H9 (cell line): ENCODE measurements at regions not wholly inside any gene's neighbourhood (a gene's known extent, or its start where the extent isn't known, plus 50 kb on each side); places are given as distances from the start of the nearest gene placed in this dataset.

Experiments
- DNase-seq: peaks from one replicate; pipeline ENCODE4 v3.0.0-alpha.2; 2017
- H2AFZ ChIP-seq: one replicate; pipeline ENCODE4 v1.6.1; 2013; ENCODE audit warnings: mild to moderate bottlenecking, low read length, control low read depth, moderate library complexity
- H2AK5ac ChIP-seq: 2 replicates; pipeline ENCODE4 v1.6.1; 2013; ENCODE audit warnings: low read length, control low read depth, mixed read lengths; ENCODE audit not compliant: insufficient read length
- H2BK120ac ChIP-seq: one replicate; pipeline ENCODE4 v1.6.1; 2013; ENCODE audit warnings: low read depth, mild to moderate bottlenecking, low read length, control low read depth, inconsistent platforms; ENCODE audit not compliant: poor library complexity, severe bottlenecking
- H2BK12ac ChIP-seq: 2 replicates; pipeline ENCODE4 v1.6.1; 2013; ENCODE audit warnings: low read length, control low read depth, mixed read lengths, low read depth; ENCODE audit not compliant: insufficient read length
- H2BK15ac ChIP-seq: 2 replicates; pipeline ENCODE4 v1.6.1; 2013; ENCODE audit warnings: low read depth, low read length, control low read depth
- H2BK20ac ChIP-seq: one replicate; pipeline ENCODE4 v1.6.1; 2013; ENCODE audit warnings: low read depth, mild to moderate bottlenecking, low read length, control low read depth, inconsistent platforms; ENCODE audit not compliant: poor library complexity, severe bottlenecking
- H2BK5ac ChIP-seq: 2 replicates; pipeline ENCODE4 v1.6.1; 2013; ENCODE audit warnings: low read length, control low read depth, mixed read lengths; ENCODE audit not compliant: insufficient read length
- H3K14ac ChIP-seq: 2 replicates; pipeline ENCODE4 v1.6.1; 2013; ENCODE audit warnings: low read length, control low read depth; ENCODE audit not compliant: insufficient read depth
- H3K18ac ChIP-seq: 2 replicates; pipeline ENCODE4 v1.6.1; 2013; ENCODE audit warnings: low read depth, mild to moderate bottlenecking, mixed read lengths, low read length, control low read depth; ENCODE audit not compliant: insufficient read length
- H3K23ac ChIP-seq: 2 replicates; pipeline ENCODE4 v1.6.1; 2013; ENCODE audit warnings: low read length, control low read depth, mixed read lengths, low read depth; ENCODE audit not compliant: insufficient read length
- H3K23me2 ChIP-seq: 2 replicates; pipeline ENCODE4 v1.6.1; 2013; ENCODE audit warnings: low read depth, mild to moderate bottlenecking, mixed read lengths, low read length, control low read depth; ENCODE audit not compliant: insufficient read length, poor library complexity, severe bottlenecking
- H3K27ac ChIP-seq: 2 replicates; pipeline ENCODE4 v1.5.1; 2013; ENCODE audit warnings: low read length, control low read depth, mixed read lengths, low read depth; ENCODE audit not compliant: insufficient read length
- H3K27me3 ChIP-seq: 2 replicates; pipeline ENCODE4 v1.6.1; 2013; ENCODE audit warnings: low read length, control low read depth, inconsistent platforms; ENCODE audit not compliant: insufficient read depth
- H3K4ac ChIP-seq: 2 replicates; pipeline ENCODE4 v1.6.1; 2013; ENCODE audit warnings: low read depth, mild to moderate bottlenecking, control low read depth, inconsistent platforms, low read length, moderate library complexity
- H3K4me1 ChIP-seq: 2 replicates; pipeline ENCODE4 v1.6.1; 2013; ENCODE audit warnings: low read length, control low read depth, inconsistent platforms; ENCODE audit not compliant: insufficient read depth
- H3K4me2 ChIP-seq: 2 replicates; pipeline ENCODE4 v1.6.1; 2013; ENCODE audit warnings: low read length, control low read depth, mixed read lengths; ENCODE audit not compliant: insufficient read length, insufficient read depth
- H3K56ac ChIP-seq: 2 replicates; pipeline ENCODE4 v1.6.1; 2013; ENCODE audit warnings: low read depth, mild to moderate bottlenecking, mixed read lengths, low read length, control low read depth; ENCODE audit not compliant: insufficient read length
- H3K79me1 ChIP-seq: 2 replicates; pipeline ENCODE4 v1.6.1; 2013; ENCODE audit warnings: low read depth, mild to moderate bottlenecking, moderate library complexity, low read length, control low read depth, inconsistent platforms; ENCODE audit not compliant: insufficient read depth, poor library complexity, severe bottlenecking
- H3K79me2 ChIP-seq: 2 replicates; pipeline ENCODE4 v1.6.1; 2013; ENCODE audit warnings: low read length, control low read depth, inconsistent platforms; ENCODE audit not compliant: insufficient read depth
- H3K9ac ChIP-seq: 2 replicates; pipeline ENCODE4 v1.6.1; 2013; ENCODE audit warnings: low read length, control low read depth, mixed read lengths; ENCODE audit not compliant: insufficient read length; ENCODE audit errors: extremely low read depth
- H3K9me3 ChIP-seq: one replicate; pipeline ENCODE4 v1.6.1; 2013; ENCODE audit warnings: low read depth, low read length, inconsistent platforms; ENCODE audit not compliant: control insufficient read depth
- H3T11ph ChIP-seq: one replicate; pipeline ENCODE4 v1.6.1; 2013; ENCODE audit warnings: mild to moderate bottlenecking, low read length, control low read depth, inconsistent platforms
- H4K20me1 ChIP-seq: one replicate; pipeline ENCODE4 v1.6.1; 2013; ENCODE audit not compliant: control insufficient read depth, insufficient read length, insufficient read depth
- H4K5ac ChIP-seq: 2 replicates; pipeline ENCODE4 v1.6.1; 2013; ENCODE audit warnings: low read depth, mild to moderate bottlenecking, mixed read lengths, low read length, control low read depth; ENCODE audit not compliant: insufficient read length
- H4K8ac ChIP-seq: replicated peaks from 2 replicates; pipeline ENCODE4 v1.6.1; 2013; ENCODE audit warnings: low read length, control low read depth, mixed read lengths, low read depth; ENCODE audit not compliant: insufficient read length
- H4K91ac ChIP-seq: 2 replicates; pipeline ENCODE4 v1.6.1; 2013; ENCODE audit warnings: low read depth, mild to moderate bottlenecking, moderate library complexity, mixed read lengths, low read length, control low read depth; ENCODE audit not compliant: insufficient read length
- H3K27ac Mint-ChIP-seq, 3 experiments: 2 replicates in 2 of 3; 3 replicates in 1 of 3; pipeline ENCODE4 v1.8.0; 2020 to 2021; ENCODE audit warnings: mixed read lengths in 3 of 3, mild to moderate bottlenecking in 1 of 3, moderate library complexity in 1 of 3
- H3K27me3 Mint-ChIP-seq: 2 replicates; pipeline ENCODE4 v1.8.0; 2021; ENCODE audit warnings: low read depth, mild to moderate bottlenecking, moderate library complexity, mixed read lengths
- H3K36me3 Mint-ChIP-seq, 3 experiments: 2 replicates in 2 of 3; 3 replicates in 1 of 3; pipeline ENCODE4 v1.8.0; 2020 to 2021; ENCODE audit warnings: low read depth in 3 of 3, mixed read lengths in 3 of 3; ENCODE audit not compliant: insufficient read depth in 1 of 3
- H3K4me1 Mint-ChIP-seq, 2 experiments: 2 replicates each; pipeline ENCODE4 v1.8.0; 2020; ENCODE audit warnings: mixed read lengths in 2 of 2
- H3K4me3 Mint-ChIP-seq, 2 experiments: 2 replicates in 1 of 2; 3 replicates in 1 of 2; pipeline ENCODE4 v1.8.0; 2020 to 2021; ENCODE audit warnings: mild to moderate bottlenecking in 2 of 2, mixed read lengths in 2 of 2, moderate library complexity in 1 of 2
- H3K9me3 Mint-ChIP-seq, 2 experiments: 2 replicates in 1 of 2; 3 replicates in 1 of 2; pipeline ENCODE4 v1.8.0; 2020; ENCODE audit warnings: mild to moderate bottlenecking in 2 of 2, mixed read lengths in 2 of 2, moderate library complexity in 1 of 2
- CTCF ChIP-seq: fragments of 200-600 bp; sonication (generic); conservative IDR thresholded peaks from 3 replicates; pipeline ENCODE4 v1.8.0; 2021; ENCODE audit warnings: antibody characterized with exemption, mild to moderate bottlenecking
- WGBS: extraction: QIAGEN DNeasy Blood & Tissue Kit; methylation state at CpG from one replicate; pipeline ENCODE4 v1.1.7; 2013; ENCODE audit warnings: missing lambda C conversion rate, low lambda C conversion rate, mixed read lengths; ENCODE audit not compliant: insufficient read length; ENCODE audit errors: extremely low coverage; 5-methylcytosine and 5-hydroxymethylcytosine counted together

GRCh38 chr4:66590488-66591215 lies 920.4 kb upstream of the EPHA5 start:
- Histone ChIP-seq H3K18ac (no peak overlapping the region), H3K4me2 (no peak overlapping the region), H3K27ac (no peak overlapping the region), H3K23me2 (no peaks in the 10 kb centered on the region), H4K5ac (no peak overlapping the region), H4K91ac (no peak overlapping the region), H2BK20ac (no peak overlapping the region), H3K14ac (no peak overlapping the region), H3K27me3 (no peaks in the 10 kb centered on the region), H4K8ac (no peak overlapping the region), H3K9ac (no peak overlapping the region), H3K79me1 (no peaks in the 10 kb centered on the region), H2BK5ac (no peak overlapping the region), H3T11ph (no peak overlapping the region), H3K4ac (no peak overlapping the region), H3K23ac (no peak overlapping the region), H2AK5ac (no peak overlapping the region), H2BK120ac (no peak overlapping the region), H3K56ac (no peak overlapping the region), H4K20me1 (no peaks in the 10 kb centered on the region), H3K79me2 (no peaks in the 10 kb centered on the region), H2BK15ac (no peak overlapping the region), H2BK12ac (no peak overlapping the region), H3K4me1 (no peaks in the 10 kb centered on the region), H2AFZ (no peak overlapping the region), H3K9me3 (no peaks in the 10 kb centered on the region)
- no peaks in the 10 kb centered on the region for H3K36me3 Mint-ChIP-seq
- WGBS: no CpG with 5 or more reads among the region's 1 CpG
- H3K27me3 Mint-ChIP-seq: no peaks in the 10 kb centered on the region; the same call in 1 of the 2 replicates
- TF ChIP-seq CTCF: no peak
- no peaks in the 10 kb centered on the region for H3K9me3 Mint-ChIP-seq
- no peak overlapping the region for H3K27ac Mint-ChIP-seq
- peaks cover 2 to 3% of the 10 kb centered on the region in 2 experiments; a peak in 3 of 4 replicates for H3K4me1 Mint-ChIP-seq
- H3K4me3 Mint-ChIP-seq: no peak overlapping the region
- DNase-seq: no peak
